GM13976 (cell line): ENCODE measurements at regions not wholly inside any gene's neighbourhood (a gene's known extent, or its start where the extent isn't known, plus 50 kb on each side); places are given as distances from the start of the nearest gene placed in this dataset.

Source experiments
- DNase-seq: peaks from one replicate; pipeline ENCODE4 v3.0.0; 2012; ENCODE audit warnings: low spot score
- in situ Hi-C: fragments of 300-500 bp; cut with MboI; formaldehyde crosslinking; loops from one replicate; pipeline ENCODE4 v1.12.0; 2022; ENCODE audit warnings: low sequenced_read_pairs, mixed read lengths, inconsistent platforms; ENCODE audit not compliant: unreplicated experiment
- TF ChIP-seq, protein P1 (sequence below): IDR thresholded peaks from 2 replicates; pipeline ENCODE4 v1.5.1; 2012; ENCODE audit warnings: borderline replicate concordance, mild to moderate bottlenecking; ENCODE audit not compliant: insufficient read depth; ENCODE audit errors: extremely low read depth, missing control alignments, control extremely low read depth

DNA sequence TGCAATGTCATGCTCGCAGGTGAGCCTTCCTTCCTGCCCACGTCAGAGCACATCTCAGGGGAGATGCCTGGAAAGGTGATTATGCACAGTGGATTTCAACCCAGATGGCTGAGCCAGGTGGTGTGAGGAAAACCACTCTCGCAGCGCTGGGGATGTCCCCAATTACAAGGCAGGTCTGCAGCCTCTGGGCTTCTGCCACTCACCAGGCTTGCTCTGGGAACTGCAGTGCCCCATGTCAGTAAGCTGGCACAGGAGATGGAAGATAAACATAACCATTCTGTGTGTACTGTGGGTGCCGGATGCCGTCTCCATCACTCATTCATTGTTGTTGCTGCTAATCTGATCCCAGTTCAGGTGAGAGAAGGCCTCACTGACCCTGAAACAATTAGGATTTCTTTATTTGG is 222.9 kb upstream of the PITRM1 start:
- no peak for DNase-seq
- in situ Hi-C loops: no loop called here
- TF ChIP-seq, protein P1, sequence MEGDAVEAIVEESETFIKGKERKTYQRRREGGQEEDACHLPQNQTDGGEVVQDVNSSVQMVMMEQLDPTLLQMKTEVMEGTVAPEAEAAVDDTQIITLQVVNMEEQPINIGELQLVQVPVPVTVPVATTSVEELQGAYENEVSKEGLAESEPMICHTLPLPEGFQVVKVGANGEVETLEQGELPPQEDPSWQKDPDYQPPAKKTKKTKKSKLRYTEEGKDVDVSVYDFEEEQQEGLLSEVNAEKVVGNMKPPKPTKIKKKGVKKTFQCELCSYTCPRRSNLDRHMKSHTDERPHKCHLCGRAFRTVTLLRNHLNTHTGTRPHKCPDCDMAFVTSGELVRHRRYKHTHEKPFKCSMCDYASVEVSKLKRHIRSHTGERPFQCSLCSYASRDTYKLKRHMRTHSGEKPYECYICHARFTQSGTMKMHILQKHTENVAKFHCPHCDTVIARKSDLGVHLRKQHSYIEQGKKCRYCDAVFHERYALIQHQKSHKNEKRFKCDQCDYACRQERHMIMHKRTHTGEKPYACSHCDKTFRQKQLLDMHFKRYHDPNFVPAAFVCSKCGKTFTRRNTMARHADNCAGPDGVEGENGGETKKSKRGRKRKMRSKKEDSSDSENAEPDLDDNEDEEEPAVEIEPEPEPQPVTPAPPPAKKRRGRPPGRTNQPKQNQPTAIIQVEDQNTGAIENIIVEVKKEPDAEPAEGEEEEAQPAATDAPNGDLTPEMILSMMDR: no peak

DNA sequence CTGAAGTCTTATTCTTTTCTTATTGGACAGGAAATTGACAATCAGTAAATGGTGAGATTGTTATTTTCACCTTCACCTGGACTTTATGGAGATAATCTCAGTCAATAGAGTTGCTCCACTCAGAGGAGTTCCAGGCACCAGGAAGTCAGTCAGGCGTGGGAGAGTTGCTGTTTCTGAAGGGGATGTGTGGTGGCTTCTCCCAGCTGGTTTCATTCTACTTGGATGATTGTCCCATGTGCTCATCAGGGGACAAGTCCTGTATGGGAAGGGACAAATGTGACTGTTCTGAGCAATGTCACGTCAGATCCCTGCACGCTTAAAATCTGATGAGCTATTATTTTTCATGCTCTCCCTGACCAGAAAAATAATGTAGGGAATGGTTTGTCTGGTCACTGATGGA is 222.5 kb upstream of the PITRM1 start:
- in situ Hi-C loops: no loop called here
- TF ChIP-seq, protein P1: no peak
- DNase-seq: no peak

DNA sequence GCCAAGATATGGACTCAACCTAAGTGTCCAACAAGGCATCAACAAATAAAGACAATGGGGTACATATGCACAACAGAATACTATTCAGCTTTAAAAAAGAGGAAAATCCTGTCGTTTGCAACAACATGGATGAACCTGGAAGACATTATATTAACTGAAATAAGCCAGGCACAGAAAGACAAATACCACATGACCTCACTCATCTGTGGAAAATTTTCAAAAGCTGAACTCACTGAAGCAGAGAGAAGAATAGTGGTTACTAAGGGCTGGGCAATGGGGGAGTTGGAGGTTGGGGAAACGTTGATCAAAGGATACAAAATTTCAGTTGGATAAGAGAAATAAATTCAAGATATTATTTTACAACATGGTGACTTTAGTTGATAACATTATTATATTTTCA is 221.4 kb upstream of the PITRM1 start:
- in situ Hi-C loops: no loop called here
- TF ChIP-seq, protein P1: no peak
- no peak for DNase-seq

DNA sequence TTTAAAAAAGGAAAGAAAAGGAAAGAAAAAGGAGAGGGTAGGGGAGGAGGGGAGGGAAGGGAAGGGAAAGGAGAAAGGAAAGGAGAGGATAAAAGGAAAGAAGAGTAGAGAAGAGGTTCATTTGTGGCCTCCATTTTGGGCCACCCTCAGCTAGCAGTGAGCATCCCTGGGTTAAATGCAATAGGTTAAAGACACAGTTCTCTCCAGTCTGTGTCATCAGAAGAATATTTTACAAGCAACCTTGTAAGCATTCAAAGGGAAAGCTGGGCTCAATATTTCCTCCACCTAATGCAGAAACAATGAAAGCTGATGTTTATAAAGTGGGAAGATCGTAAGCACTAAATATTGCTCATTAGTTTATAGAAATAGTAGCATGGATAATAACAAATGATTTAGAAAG is 219.1 kb upstream of the PITRM1 start:
- in situ Hi-C loops: no loop called here
- TF ChIP-seq, protein P1: no peak

DNA sequence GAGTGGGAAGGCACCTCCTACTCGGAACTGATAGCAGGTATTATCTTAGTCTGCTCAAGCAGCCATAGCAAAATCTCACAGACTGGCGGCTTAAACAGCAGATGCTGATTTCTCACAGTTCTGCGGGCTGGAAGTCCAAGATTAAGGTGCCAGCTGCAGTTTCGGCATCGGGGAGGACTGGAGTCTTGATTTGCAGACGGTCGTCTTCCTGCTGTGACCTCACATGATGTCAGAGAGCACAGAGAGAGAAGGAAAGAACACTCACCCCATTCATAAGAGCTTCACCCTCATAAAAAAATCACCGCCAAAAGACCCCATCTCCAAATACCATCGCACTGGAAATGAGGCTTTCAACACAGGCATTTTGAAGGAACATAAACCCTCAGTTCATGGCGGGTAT is 216.5 kb upstream of the PITRM1 start:
- in situ Hi-C loops: no loop called here
- TF ChIP-seq, protein P1: no peak
- DNase-seq: no peak

More for the DNA sequence above, 219.1 kb upstream of the PITRM1 start:
- DNase-seq: no peak

DNA sequence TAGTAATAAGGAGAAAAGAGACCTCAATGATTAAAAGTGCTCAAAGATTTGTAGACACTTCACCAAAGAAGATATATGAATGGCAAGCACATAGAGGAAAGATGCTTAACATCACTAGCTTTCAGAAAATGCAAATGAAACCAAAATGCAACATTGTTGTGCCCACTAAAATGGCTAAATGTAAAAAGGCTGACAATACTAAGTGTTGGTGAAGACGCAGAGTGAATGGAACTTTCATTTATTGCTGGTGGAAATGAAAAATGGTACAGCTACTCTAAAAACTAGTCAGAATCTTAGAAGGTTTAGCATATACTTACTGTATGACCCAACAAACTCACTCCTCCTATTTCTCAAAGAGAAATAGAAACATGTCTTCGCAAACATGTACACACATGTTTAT is 212.9 kb upstream of the PITRM1 start:
- in situ Hi-C loops: no loop called here
- DNase-seq: no peak
- TF ChIP-seq, protein P1: no peak

DNA sequence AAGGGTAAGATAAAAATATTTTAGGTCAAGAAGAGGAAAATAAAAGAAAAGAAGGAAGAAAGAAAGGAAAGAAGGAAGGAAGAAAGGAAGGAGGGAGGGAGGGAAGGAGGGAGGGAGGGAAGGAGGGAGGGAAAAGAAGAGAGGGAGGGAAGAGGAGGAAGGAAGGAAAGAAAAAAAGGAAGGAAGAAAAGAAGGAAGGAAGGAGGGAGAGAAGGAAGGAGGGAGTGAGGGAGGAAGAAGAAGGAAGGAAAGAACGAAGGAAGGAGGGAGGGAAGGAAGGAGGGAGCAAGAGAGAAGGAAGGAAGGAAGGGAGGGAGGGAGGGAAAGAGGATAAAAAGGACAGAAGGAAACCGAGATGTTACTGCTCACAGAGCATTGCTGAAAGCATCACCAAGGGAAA is 209.5 kb upstream of the PITRM1 start:
- TF ChIP-seq, protein P1: no peak
- in situ Hi-C loops: no loop called here
- DNase-seq: no peak
